Stimulated activated CD8-positive, alpha-beta memory T cell treated with anti-CD3 and anti-CD28 coated beads, Interleukin-7, amount 100 ng/mL, for 24 hours (primary cell): ENCODE measurements at regions not wholly inside any gene's neighbourhood (a gene's known extent, or its start where the extent isn't known, plus 50 kb on each side); places are given as distances from the start of the nearest gene placed in this dataset.

ENCODE experiments used
- DNase-seq: peaks from one replicate; pipeline ENCODE4 v3.0.0-alpha.2; 2020; ENCODE audit warnings: low read depth

DNA sequence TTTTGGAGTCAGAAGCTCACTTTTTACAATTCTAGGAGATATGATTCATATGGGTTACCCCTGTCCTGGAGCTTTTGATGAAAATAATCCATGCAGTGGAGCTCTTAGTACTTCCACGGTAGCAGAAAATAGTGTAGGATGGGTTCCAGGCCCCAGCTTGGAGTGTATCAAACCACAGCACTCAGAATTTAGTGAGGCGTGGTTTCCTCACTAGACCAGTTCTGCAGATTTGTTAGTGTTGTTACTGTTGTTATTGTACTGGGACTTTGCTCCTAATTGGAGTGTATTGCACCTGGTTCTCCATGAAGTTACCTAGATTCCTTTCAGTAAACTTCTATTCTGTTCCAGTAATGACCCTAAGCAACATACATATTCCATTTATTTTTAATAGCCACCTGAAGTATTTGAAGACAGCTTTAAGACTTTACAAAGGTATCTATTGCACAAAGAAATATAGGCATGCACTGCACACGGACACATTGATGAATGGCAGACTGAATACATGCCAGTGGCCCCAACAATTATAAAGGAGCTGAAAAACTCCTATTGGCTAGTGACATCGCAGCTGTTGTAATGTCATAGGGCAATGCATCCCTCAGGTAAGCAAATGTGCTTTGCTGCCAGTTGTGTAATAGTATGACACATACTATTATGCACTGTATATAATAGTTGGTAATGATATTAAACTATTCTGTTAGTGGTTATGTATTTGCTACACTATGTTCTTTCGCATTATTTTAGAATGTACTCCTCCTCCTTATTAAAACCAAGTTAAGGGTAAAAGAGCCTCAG is 1058.0 kb downstream of the KCNT2 start:
- no peak for DNase-seq

DNA sequence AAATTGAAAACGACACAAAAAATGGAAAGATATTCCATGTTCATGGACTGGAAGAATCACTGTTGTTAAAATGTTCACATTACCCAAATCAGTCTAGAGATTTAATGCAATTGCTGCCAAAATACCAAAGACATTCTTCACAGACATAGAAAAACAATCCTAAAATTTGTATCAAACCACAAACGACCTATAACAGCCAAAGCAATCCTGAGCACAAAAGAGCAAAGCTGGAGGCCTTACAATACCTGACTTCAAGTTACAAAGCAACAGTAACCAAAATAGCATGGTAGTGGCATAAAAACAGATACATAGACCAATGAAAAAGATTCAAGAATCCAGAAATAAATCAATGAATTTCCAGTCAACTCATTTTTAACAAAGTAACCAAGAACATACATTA is 1077.3 kb downstream of the KCNT2 start:
- no peak for DNase-seq

DNA sequence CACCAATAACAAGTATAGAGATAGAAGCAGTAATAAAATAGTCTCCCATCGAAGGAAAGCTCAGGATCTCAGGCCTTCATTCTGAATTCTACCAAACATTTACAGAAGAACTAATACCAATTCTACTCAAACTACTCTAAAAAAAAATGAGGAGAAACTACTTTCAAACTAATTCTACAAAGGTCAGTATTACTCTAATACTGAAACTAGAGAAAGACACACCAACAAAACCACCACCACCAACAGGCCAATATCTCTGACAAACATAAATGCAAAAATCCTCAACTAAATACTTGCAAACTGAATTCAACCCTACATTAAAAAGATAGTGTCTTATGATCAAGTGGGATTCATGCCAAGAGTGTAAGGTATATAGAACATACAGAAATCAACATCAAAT is 1078.4 kb downstream of the KCNT2 start:
- DNase-seq, result no peak

DNA sequence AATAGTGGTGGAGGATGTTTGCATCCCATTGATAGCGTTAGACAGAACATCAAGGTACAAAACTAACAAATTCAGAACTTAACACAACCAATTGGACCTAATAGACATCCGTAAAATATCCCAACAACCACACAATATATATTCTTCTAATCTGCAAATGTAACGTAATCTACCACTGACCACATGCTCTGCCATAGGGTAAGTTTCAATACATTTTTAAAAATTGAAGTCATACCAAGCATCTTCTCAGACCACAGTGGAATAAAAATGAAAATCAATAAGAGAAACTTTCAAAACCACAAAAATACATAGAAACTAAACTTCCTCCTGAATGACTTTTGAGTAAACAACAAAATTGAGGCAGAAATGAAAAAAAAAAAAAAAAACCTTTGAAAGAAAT is 1087.5 kb downstream of the KCNT2 start:
- DNase-seq, result no peak

DNA sequence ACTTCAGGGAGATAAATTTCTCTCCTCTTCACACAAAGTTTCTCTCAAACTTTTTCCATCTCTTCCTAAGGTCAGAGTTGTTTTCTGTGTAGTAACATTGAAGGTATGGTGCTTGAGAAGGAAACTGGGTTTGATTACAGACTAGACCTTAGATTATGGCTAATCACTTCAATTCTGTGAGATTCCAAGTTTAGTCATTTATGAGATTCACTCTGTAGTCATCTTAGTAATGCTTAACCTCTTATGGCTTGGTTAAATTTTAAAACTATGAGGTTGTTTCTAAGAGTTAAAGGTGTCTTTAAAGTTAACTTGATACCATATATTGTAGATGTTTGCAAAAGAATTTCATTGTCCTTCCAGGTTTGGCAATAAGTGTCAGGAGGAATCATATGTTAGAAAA is 1092.2 kb downstream of the KCNT2 start:
- no peak for DNase-seq

DNA sequence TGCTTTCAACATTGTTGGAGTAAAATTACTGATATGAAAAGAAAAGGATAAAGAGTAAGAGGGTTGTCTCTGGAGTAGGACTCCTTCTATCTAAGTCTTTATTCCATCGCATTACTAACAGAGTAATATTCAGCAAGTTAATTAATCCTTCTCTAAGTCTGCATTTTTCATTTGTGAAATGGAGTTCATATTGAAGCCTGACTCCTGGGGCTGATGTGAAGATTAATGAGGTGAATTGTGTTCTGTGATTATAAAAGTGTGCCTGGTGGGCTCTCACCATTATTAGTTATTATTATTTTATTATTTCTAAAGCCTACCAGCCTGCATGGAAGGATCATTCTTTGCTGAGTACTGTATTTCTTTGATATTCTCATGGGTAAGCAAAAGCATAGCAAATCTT is 1096.7 kb downstream of the KCNT2 start:
- DNase-seq, result no peak

DNA sequence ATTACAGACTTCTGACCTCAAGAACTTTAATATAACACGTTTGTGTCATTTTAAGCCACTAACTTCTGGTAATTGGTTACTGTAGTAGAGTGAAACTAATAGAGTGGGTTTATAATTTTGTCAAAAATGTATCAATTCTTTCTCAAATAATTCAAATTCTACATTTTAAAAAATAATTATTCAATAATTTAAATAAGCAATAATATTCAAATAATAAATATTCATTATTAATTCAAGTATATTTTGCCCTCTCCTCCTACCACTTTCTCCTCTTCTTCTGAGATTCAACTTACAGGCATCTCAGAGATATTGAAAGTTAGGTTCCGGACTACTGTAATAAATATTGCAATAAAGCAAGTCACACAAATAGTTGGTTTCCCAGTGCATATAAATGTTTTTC is 1107.1 kb downstream of the KCNT2 start:
- no peak for DNase-seq

DNA sequence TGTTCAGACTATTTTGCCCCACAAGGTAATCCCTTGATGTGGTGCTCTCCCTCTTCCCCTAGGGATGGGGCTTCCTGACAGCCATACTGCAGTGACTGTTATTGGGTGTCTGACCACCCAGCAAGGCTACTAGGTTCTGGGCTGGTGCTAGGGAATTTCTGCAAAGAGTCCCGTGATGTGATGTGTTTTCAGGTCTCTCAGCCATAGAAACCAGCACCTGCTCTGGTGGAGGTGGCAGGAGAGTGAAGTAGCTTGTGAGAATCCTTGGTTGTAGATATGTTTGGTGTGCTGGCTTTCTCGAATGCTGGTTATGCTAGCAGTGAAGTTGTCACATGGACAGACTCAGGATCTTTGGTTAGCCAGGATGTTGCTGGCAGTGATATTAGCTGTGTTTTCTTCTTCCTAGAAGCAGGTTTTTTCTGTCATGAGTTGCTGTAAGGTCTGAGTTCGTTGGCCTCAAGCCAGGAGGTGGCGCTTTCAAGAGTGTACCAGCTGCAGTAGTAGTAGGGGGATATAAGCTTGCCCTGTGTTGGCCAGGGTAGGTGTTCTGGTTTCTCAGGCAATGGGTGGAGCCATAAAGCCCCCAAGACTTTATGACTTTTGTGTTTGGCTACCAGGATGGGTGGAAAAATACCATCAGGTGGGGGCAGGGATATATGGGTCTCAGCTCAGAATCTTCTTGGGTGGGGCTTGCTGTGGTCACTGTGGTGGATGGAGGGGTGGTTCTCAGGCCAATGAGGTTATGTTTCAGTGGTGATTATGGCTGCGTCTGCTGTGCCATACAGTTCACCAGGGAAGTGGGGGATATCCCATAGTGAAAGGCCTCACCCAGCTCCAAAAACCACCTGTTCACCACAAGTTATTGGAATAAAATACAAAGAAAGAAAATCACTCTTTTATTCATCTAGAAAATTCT is 1112.3 kb downstream of the KCNT2 start:
- DNase-seq, result no peak

DNA sequence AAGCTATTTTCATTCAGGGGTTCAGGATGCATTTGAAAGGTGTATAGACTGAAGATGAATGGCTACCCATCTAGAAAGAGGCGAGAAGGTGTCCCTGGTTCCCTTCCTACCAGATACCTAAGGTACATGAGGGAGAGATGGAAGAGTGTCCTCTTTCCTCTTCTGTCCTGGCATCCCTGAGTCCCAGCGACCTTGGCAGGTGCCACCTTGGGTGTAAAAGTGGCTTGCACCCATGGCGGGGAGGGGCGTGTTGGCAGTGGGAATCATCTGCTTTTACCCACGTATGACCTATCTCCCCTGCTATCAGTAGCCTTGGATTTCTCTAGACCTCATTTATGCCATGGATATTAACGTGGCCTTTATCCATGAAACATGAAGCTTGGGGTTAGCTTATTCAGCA is 1126.1 kb downstream of the KCNT2 start:
- no peak for DNase-seq

DNA sequence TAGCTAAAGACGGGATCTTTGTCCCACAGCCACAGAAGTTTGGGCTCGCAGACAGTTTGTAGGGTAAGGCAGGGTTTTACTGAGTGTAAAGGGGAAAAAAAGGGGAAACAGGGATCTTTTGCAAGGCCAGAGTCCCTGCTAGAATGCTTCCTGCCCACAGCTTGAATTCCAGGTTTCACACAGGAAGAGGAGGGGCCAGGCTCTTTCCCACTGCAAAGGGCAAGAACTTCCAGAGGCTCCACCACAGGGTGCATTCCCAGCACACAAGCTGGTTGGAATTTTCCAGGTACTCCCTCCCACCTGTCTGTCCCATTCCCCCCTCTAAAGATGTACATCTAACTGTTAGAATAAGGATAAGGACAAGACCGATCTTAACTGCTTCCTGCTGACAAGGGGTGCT is 1126.9 kb downstream of the KCNT2 start:
- no peak for DNase-seq

DNA sequence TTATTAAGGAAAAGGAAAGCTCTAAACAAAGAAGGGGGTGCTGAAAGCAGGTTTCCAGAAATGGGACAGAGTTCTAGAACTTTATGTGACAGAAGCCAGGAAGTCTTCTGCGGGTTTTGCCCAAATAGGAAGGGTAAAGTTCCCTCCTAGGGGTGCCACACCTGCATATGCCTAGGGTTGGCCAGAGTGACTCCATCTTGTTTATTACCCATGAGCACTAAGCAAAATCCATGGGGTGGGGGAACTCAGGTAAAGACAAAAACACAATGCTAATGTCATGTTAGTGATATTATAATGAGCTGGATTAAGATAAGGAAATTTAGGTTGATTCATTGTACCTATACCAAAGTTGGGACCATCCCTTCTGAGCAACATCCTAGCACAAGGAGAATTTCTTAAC is 1132.7 kb downstream of the KCNT2 start:
- DNase-seq, result no peak

DNA sequence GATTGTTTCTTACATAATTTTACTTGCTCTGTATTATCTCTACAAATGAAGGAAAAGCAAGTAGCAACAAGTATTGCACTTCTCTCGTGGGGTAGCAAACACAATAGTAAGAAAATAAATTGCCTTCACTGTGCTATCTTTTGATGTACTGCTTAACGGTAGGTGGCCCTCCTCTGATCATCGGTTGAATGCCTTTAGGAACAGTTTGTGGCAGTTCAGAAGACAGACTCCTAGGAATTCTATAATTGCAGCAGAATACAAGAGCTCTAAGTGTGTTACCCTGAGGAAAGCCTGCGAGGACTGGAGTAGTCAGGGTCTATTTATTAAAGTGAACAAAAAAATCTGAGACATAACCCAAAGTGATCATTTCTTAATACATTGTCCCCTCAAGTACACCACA is 1135.9 kb downstream of the KCNT2 start:
- no peak for DNase-seq

DNA sequence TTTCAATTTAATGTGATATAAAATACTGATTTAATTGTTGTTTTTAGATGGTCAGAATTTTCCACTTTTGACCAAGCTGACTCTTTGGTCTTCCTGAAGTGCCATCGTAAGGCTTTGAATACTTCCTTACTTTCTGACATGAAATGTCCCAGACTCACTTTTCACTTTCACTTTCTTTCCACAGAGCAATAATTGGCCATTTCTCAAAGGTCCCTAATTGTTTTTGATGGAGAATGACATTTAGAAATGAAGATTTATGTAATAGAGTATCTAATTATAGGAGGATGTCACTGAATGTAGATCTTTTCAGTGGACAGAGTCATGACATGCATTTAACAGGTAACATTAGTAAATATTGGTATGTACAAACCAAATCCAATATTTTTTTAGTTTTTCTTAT is 1141.6 kb downstream of the KCNT2 start:
- no peak for DNase-seq

DNA sequence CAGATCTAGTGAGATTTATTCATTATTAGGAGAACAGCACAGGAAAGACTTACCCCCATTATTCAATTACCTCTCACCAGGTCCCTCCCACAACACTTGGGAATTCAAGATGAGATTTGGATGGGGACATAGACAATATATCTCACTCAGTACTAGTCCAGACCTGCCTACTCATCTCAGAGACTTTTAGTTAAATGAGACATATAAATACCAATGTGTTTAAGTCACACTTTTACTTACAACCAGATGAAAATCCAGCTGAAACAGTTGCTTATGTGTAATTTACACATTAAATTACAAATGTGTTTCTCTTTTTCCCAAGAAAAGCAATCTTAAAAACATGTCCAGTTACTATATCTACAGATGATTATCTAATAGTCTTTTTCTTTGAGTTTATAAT is 1145.6 kb downstream of the KCNT2 start:
- no peak for DNase-seq

DNA sequence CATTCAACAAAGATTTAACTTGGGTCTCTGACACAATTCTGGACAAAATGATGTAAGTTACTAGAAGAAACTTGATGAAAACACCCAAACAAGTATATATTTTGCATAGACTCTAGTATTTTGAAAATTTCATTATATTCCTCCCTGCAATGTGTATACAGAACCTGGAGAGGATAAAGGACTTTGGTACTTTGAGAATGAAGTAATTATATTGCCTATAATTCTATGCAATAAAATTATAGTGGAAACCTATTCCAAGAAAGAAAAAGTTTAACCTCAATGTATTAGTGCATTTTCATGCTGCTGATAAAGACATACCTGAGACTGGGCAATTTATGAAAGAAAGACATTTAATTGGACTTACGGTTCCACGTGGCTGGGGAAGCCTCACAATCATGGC is 1146.1 kb downstream of the KCNT2 start:
- DNase-seq, result no peak

DNA sequence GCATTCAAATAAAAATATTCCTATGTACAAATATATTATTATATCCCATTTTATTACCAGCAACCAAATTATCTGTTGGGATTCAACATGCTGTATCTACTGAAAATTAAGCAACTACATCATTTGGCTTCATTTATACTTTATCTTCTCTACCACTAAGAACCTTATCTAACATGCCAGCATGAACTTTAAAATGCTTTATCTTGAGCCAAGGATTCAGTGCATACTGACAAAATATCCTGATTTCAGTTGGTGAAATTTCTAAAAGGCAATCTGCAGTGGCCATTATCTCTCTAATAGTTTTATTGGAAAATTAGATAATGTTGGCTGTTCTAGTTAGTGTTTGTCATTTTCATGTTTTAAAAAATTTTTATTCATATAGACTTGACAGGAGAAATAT is 1149.9 kb downstream of the KCNT2 start:
- no peak for DNase-seq

DNA sequence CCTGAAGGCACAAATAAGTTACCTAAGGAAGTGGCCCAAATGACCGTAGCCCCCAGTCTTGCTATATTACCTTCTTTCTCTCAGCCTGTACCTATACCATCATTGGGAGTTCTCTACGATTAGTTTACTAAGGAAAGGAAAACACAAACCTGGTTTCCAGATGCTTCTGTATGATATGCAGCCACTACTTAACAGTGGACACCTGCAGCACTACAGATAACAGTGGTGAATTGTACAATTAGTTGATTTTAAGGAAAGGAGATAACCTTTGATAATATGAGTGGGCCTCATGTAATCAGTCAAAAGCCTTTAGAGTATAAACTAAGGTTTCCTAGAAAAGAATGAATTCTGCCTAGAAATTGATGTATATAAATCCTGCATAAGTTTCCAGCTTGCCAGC is 1157.4 kb downstream of the KCNT2 start:
- no peak for DNase-seq

DNA sequence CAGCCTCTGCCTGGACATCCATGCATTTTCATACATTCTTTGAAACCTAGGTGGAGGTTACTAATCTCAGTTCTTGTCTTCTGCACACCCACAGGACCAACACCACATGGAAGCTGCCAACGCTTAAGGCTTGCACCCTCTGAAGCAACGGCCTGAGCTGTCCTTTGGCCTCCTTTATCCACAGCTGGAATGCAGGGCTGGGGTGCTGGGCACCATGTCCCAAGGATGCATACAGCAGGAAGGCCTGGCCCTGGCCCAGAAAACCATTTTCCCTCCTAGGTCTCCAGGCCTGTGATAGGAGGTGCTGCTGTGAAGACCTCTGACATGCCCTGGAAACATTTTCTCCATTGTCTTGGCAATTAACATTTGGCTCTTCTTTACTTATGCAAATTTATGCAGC is 1168.6 kb downstream of the KCNT2 start:
- no peak for DNase-seq

DNA sequence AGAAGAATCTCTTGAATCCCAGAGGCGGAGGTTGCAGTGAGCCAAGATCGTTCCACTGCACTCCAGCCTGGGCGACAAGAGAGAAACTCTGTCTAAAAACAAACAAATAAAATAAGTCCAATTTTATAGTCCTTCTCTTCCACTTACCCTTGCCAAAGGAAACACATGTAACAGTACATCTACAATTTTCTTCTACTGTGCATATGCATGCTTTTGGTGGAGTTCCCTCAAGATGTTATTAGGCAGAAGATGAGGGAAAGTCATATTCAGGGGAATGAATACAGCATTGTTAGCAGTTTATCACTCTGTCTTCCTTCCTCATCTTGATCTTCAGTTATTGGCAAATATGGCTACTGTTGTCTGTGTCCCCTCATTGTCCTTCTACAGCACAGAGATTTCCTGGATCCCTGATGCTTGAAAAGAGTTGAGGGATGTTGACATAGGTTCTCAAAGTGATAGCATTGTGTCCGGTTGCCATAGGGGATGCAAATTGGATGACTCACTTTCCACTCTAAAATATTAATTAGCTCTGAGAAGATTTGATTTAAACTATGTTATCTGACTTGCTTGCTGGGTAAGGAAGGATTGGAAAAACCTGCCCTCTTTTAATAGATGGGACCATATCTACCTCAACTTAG is 1173.6 kb downstream of the KCNT2 start:
- no peak for DNase-seq

DNA sequence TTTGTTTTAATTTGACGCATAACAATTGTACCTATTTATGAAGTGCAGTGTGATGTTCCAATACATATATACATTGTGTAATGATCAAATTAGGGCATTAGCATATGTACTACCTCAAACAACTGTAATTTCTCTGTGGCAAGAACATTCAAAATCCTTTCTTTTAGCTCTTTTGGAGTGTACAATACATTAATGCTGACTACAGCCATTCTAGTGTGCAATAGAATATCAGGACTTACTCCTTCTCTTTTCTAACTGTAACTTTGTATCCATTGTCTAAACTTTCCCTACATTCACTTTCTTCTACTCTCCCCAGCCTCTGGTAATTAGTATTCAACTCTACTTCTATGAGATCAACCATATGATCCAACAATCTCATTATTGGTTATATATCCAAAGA is 1177.4 kb downstream of the KCNT2 start:
- DNase-seq, result no peak

DNA sequence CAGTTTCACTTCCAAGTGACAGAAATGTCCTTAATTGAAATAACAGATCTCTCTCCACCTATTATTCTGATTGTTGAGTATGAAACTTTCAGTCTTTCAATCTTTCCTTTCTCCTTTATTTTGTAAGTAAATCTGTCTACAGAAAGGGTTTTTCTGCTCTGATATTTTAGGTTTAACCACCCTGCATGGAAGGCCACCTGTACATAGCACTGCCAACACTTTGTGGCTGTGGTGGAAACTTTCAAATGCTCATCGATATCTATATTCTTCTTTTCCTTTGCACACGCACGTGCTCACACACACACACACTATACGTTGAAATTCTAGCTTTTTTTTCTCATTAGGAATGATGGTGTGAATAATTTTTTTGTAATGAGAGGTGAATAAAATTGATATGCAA is 1179.3 kb downstream of the KCNT2 start:
- DNase-seq, result no peak

DNA sequence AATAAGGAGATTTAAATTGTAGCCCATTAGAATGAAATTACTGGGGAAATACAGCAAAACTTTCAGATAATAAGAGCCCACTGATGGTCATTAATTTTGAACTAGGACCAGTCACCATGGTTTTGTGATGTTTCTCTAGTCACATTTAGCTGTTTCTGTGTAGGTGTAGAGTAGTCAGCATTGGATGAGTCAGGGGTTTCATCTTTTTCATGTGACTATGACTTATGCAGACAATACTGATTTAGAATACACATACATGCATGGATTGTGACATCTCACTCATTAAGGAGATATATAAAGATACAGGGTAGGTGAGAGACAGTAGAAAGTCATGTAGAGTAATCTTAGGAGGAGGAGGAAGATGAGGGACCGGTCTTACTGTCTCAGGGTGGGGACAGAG is 1192.7 kb downstream of the KCNT2 start:
- no peak for DNase-seq

DNA sequence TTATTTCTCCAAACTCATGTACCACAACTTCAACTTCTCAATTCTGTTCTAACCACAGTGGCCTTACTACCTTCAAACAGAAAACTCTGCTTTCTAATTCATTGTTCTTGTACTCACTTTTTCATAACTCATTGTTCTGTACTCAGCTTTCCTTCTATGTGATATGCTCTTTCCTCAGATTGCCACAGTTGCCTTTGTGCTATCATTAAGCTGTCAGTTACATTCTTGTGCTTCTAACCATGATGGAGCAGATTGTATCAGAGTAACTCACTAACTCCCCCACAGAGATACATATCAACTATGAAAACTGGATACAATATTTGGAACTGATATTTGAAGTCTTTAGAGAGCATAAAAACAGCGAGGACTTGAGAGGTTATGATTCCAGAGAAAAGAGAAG is 1213.7 kb downstream of the KCNT2 start:
- no peak for DNase-seq
